ENCODE measurements at regions not wholly inside any gene's neighbourhood (a gene's known extent, or its start where the extent isn't known, plus 50 kb on each side); places are given as distances from the start of the nearest gene placed in this dataset.

GRCh38 chr17:34486761-34487160 is 92.6 kb upstream of the TMEM132E start:
- H3K36me3 ChIP-seq (ENCODE audit: insufficient read depth, insufficient read length, low read length) = no peaks in the 10 kb centered on the region
- no peak for TF ChIP-seq SUZ12 (IDR thresholded peaks at IDR 0.05; ENCODE audit: extremely low read depth, insufficient read depth, insufficient read length)
- TF ChIP-seq YY1 (IDR thresholded peaks at IDR 0.05; ENCODE audit: insufficient read depth, insufficient read length) = no peak
- no peak for TF ChIP-seq ZNF274 (IDR thresholded peaks at IDR 0.05; ENCODE audit: low read depth, low read length)
- H3K27me3 ChIP-seq (ENCODE audit: insufficient read depth, insufficient read length) = peaks cover 5% of the 10 kb centered on the region
- H3K9ac ChIP-seq (ENCODE audit: insufficient read length, low read depth) = no peak overlapping the region
- DNase-seq (ENCODE audit: low read depth, low spot score) = no peak
- H3K4me1 ChIP-seq (ENCODE audit: insufficient read depth, insufficient read length) = no peaks in the 10 kb centered on the region
- H3K4me3 ChIP-seq (ENCODE audit: insufficient read length, low read depth) = no peak overlapping the region
- H3K9me3 ChIP-seq (ENCODE audit: insufficient read depth, low read length) = no peaks in the 10 kb centered on the region

GRCh38 chr17:34485999-34486398 is 93.4 kb upstream of the TMEM132E start:
- H3K36me3 ChIP-seq (ENCODE audit: insufficient read depth, insufficient read length, low read length) = no peaks in the 10 kb centered on the region
- H3K4me1 ChIP-seq (ENCODE audit: insufficient read depth, insufficient read length) = no peaks in the 10 kb centered on the region
- no peak overlapping the region for H3K9ac ChIP-seq (ENCODE audit: insufficient read length, low read depth)
- TF ChIP-seq ZNF274 (IDR thresholded peaks at IDR 0.05; ENCODE audit: low read depth, low read length) = no peak
- no peak for TF ChIP-seq YY1 (IDR thresholded peaks at IDR 0.05; ENCODE audit: insufficient read depth, insufficient read length)
- no peak for TF ChIP-seq SUZ12 (IDR thresholded peaks at IDR 0.05; ENCODE audit: extremely low read depth, insufficient read depth, insufficient read length)
- no peaks in the 10 kb centered on the region for H3K9me3 ChIP-seq (ENCODE audit: insufficient read depth, low read length)
- H3K27me3 ChIP-seq (ENCODE audit: insufficient read depth, insufficient read length) = no peaks in the 10 kb centered on the region
- H3K4me3 ChIP-seq (ENCODE audit: insufficient read length, low read depth) = no peak overlapping the region
- no peak for DNase-seq (ENCODE audit: low read depth, low spot score)

- no peaks in the 10 kb centered on the region for H3K9me3 ChIP-seq (ENCODE audit: insufficient read depth, low read length)
- no peak overlapping the region for H3K4me3 ChIP-seq (ENCODE audit: insufficient read length, low read depth)
- no peaks in the 10 kb centered on the region for H3K27me3 ChIP-seq (ENCODE audit: insufficient read depth, insufficient read length)
- TF ChIP-seq ZNF274 (IDR thresholded peaks at IDR 0.05; ENCODE audit: low read depth, low read length) = no peak
- TF ChIP-seq SUZ12 (IDR thresholded peaks at IDR 0.05; ENCODE audit: extremely low read depth, insufficient read depth, insufficient read length) = no peak
- TF ChIP-seq YY1 (IDR thresholded peaks at IDR 0.05; ENCODE audit: insufficient read depth, insufficient read length) = no peak
- H3K36me3 ChIP-seq (ENCODE audit: insufficient read depth, insufficient read length, low read length) = no peaks in the 10 kb centered on the region
- no peak for DNase-seq (ENCODE audit: low read depth, low spot score)
- H3K9ac ChIP-seq (ENCODE audit: insufficient read length, low read depth) = no peak overlapping the region
- H3K4me1 ChIP-seq (ENCODE audit: insufficient read depth, insufficient read length) = no peaks in the 10 kb centered on the region
Measured at GRCh38 chr17:34484193-34484733, 95.1 kb upstream of the TMEM132E start.

DNA sequence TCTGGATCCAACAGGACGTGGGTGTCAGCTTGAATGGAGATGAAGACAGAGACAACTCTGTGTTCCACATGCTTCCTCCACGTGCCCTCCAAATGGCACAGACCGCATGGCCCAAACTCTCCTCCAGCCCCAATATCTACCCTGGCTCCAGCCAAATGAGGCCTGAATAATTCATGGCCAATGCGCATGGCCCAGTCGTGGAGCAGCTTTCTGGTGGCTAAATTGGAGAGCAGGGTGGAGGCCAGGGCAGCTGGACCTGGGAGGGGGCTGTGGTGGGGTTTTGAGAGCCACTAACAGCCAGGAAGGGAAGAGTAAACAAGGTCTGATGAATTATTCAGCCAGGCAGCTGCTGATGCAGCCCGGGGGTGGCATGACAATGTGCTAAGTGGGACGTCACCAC is 96.7 kb upstream of the TMEM132E start:
- Histone ChIP-seq H3K27me3 (ENCODE audit: insufficient read depth, insufficient read length) (no peaks in the 10 kb centered on the region), H3K36me3 (ENCODE audit: insufficient read depth, insufficient read length, low read length) (no peaks in the 10 kb centered on the region), H3K4me1 (ENCODE audit: insufficient read depth, insufficient read length) (no peaks in the 10 kb centered on the region), H3K4me3 (ENCODE audit: insufficient read length, low read depth) (no peak overlapping the region), H3K9ac (ENCODE audit: insufficient read length, low read depth) (no peak overlapping the region), H3K9me3 (ENCODE audit: insufficient read depth, low read length) (no peaks in the 10 kb centered on the region)
- TF ChIP-seq ZNF274 (IDR thresholded peaks at IDR 0.05; ENCODE audit: low read depth, low read length) = no peak
- no peak for TF ChIP-seq SUZ12 (IDR thresholded peaks at IDR 0.05; ENCODE audit: extremely low read depth, insufficient read depth, insufficient read length)
- no peak for TF ChIP-seq YY1 (IDR thresholded peaks at IDR 0.05; ENCODE audit: insufficient read depth, insufficient read length)
- DNase-seq (ENCODE audit: low read depth, low spot score) = no peak

- Histone ChIP-seq H3K4me1 (ENCODE audit: insufficient read depth, insufficient read length) (no peaks in the 10 kb centered on the region), H3K9ac (ENCODE audit: insufficient read length, low read depth) (no peak overlapping the region), H3K9me3 (ENCODE audit: insufficient read depth, low read length) (no peaks in the 10 kb centered on the region), H3K27me3 (ENCODE audit: insufficient read depth, insufficient read length) (no peaks in the 10 kb centered on the region), H3K36me3 (ENCODE audit: insufficient read depth, insufficient read length, low read length) (no peaks in the 10 kb centered on the region), H3K4me3 (ENCODE audit: insufficient read length, low read depth) (no peak overlapping the region)
- DNase-seq (ENCODE audit: low read depth, low spot score) = no peak
- no peak for TF ChIP-seq YY1 (IDR thresholded peaks at IDR 0.05; ENCODE audit: insufficient read depth, insufficient read length)
- no peak for TF ChIP-seq SUZ12 (IDR thresholded peaks at IDR 0.05; ENCODE audit: extremely low read depth, insufficient read depth, insufficient read length)
- TF ChIP-seq ZNF274 (IDR thresholded peaks at IDR 0.05; ENCODE audit: low read depth, low read length) = no peak
Measured at GRCh38 chr17:34481779-34482178, 97.6 kb upstream of the TMEM132E start.

GRCh38 chr17:34479371-34479770 is 100.0 kb upstream of the TMEM132E start:
- Histone ChIP-seq H3K9me3 (ENCODE audit: insufficient read depth, low read length) (no peaks in the 10 kb centered on the region), H3K27me3 (ENCODE audit: insufficient read depth, insufficient read length) (no peaks in the 10 kb centered on the region), H3K4me1 (ENCODE audit: insufficient read depth, insufficient read length) (no peaks in the 10 kb centered on the region), H3K9ac (ENCODE audit: insufficient read length, low read depth) (no peak overlapping the region), H3K4me3 (ENCODE audit: insufficient read length, low read depth) (no peak overlapping the region), H3K36me3 (ENCODE audit: insufficient read depth, insufficient read length, low read length) (no peaks in the 10 kb centered on the region)
- no peak for DNase-seq (ENCODE audit: low read depth, low spot score)
- TF ChIP-seq YY1 (IDR thresholded peaks at IDR 0.05; ENCODE audit: insufficient read depth, insufficient read length) (no peak), ZNF274 (IDR thresholded peaks at IDR 0.05; ENCODE audit: low read depth, low read length) (no peak), SUZ12 (IDR thresholded peaks at IDR 0.05; ENCODE audit: extremely low read depth, insufficient read depth, insufficient read length) (no peak)

GRCh38 chr17:34478244-34478643 is 101.1 kb upstream of the TMEM132E start:
- Histone ChIP-seq H3K4me3 (ENCODE audit: insufficient read length, low read depth) (no peak overlapping the region), H3K27me3 (ENCODE audit: insufficient read depth, insufficient read length) (no peaks in the 10 kb centered on the region), H3K9me3 (ENCODE audit: insufficient read depth, low read length) (no peaks in the 10 kb centered on the region), H3K9ac (ENCODE audit: insufficient read length, low read depth) (no peak overlapping the region), H3K4me1 (ENCODE audit: insufficient read depth, insufficient read length) (no peaks in the 10 kb centered on the region), H3K36me3 (ENCODE audit: insufficient read depth, insufficient read length, low read length) (no peaks in the 10 kb centered on the region)
- TF ChIP-seq YY1 (IDR thresholded peaks at IDR 0.05; ENCODE audit: insufficient read depth, insufficient read length) = no peak
- no peak for TF ChIP-seq ZNF274 (IDR thresholded peaks at IDR 0.05; ENCODE audit: low read depth, low read length)
- no peak for TF ChIP-seq SUZ12 (IDR thresholded peaks at IDR 0.05; ENCODE audit: extremely low read depth, insufficient read depth, insufficient read length)
- DNase-seq (ENCODE audit: low read depth, low spot score) = no peak

Measured in NT2/D1 (cell line).